BLaER1 (cell line): ENCODE measurements at regions not wholly inside any gene's neighbourhood (a gene's known extent, or its start where the extent isn't known, plus 50 kb on each side); places are given as distances from the start of the nearest gene placed in this dataset.

Source experiments
- H3K27ac ChIP-seq: shearing (Covaris generic); formaldehyde crosslinking; 2 replicates; pipeline ENCODE4 v1.8.1; 2022
- H3K27me3 ChIP-seq: shearing (Covaris generic); formaldehyde crosslinking; 2 replicates; pipeline ENCODE4 v1.8.1; 2022
- H3K36me3 ChIP-seq: shearing (Covaris generic); formaldehyde crosslinking; 2 replicates; pipeline ENCODE4 v1.8.1; 2022
- H3K4me1 ChIP-seq: shearing (Covaris generic); formaldehyde crosslinking; 2 replicates; pipeline ENCODE4 v1.8.1; 2022
- H3K4me2 ChIP-seq: shearing (Covaris generic); formaldehyde crosslinking; 2 replicates; pipeline ENCODE4 v1.8.1; 2022
- H3K4me3 ChIP-seq: shearing (Covaris generic); formaldehyde crosslinking; 2 replicates; pipeline ENCODE4 v1.8.1; 2022
- H3K9ac ChIP-seq: shearing (Covaris generic); formaldehyde crosslinking; 2 replicates; pipeline ENCODE4 v1.8.1; 2022
- H3K9me3 ChIP-seq: shearing (Covaris generic); formaldehyde crosslinking; 2 replicates; pipeline ENCODE4 v1.8.1; 2022
- H4K20me1 ChIP-seq: shearing (Covaris generic); formaldehyde crosslinking; 2 replicates; pipeline ENCODE4 v1.8.1; 2022
- Cebpa-rat ChIP-seq: shearing (Covaris generic); IDR thresholded peaks from 2 replicates; pipeline ENCODE4 v1.8.1; 2022

GRCh38 chr1:37286881-37287280 lies 187.5 kb upstream of the ZC3H12A start:
- no peak overlapping the region for H3K9ac ChIP-seq
- no peaks in the 10 kb centered on the region for H3K27me3 ChIP-seq
- H4K20me1 ChIP-seq, result no peaks in the 10 kb centered on the region
- no peak overlapping the region for H3K4me2 ChIP-seq
- H3K27ac ChIP-seq, result no peak overlapping the region
- no peak for TF ChIP-seq Cebpa-rat
- peaks cover 6% of the 10 kb centered on the region; the same call in 1 of the 2 replicates for H3K9me3 ChIP-seq
- H3K4me1 ChIP-seq, result peaks cover 30% of the 10 kb centered on the region
- H3K36me3 ChIP-seq, result no peaks in the 10 kb centered on the region
- H3K4me3 ChIP-seq, result no peak overlapping the region

- Histone ChIP-seq H3K4me2 (peak overlapping the region; percentile 66), H3K27ac (peak overlapping the region; percentile 80), H4K20me1 (no peaks in the 10 kb centered on the region), H3K9me3 (peaks cover 6% of the 10 kb centered on the region; the same call in 1 of the 2 replicates), H3K9ac (no peak overlapping the region), H3K36me3 (no peaks in the 10 kb centered on the region), H3K4me1 (peaks cover 40% of the 10 kb centered on the region), H3K4me3 (no peak overlapping the region), H3K27me3 (no peaks in the 10 kb centered on the region)
- no peak for TF ChIP-seq Cebpa-rat
Measured at GRCh38 chr1:37288900-37289299, 185.5 kb upstream of the ZC3H12A start.

- H3K9ac ChIP-seq, result no peak overlapping the region
Measured at GRCh38 chr1:37290718-37291117, 183.7 kb upstream of the ZC3H12A start.

GRCh38 chr1:37292789-37293188 lies 181.6 kb upstream of the ZC3H12A start:
- no peak overlapping the region for H3K4me3 ChIP-seq
- H3K9ac ChIP-seq, result no peak overlapping the region
- peak overlapping the region; percentile 45; the same call in 1 of the 2 replicates for H3K4me2 ChIP-seq
- TF ChIP-seq Cebpa-rat, result no peak
- H3K36me3 ChIP-seq, result no peaks in the 10 kb centered on the region
- H3K4me1 ChIP-seq, result peaks cover 40% of the 10 kb centered on the region
- no peaks in the 10 kb centered on the region for H4K20me1 ChIP-seq
- no peak overlapping the region for H3K27ac ChIP-seq
- H3K27me3 ChIP-seq, result no peaks in the 10 kb centered on the region
- H3K9me3 ChIP-seq, result no peaks in the 10 kb centered on the region

More at GRCh38 chr1:37290718-37291117, 183.7 kb upstream of the ZC3H12A start:
- Histone ChIP-seq H3K36me3 (no peaks in the 10 kb centered on the region), H3K4me3 (no peak overlapping the region), H4K20me1 (no peaks in the 10 kb centered on the region), H3K27ac (no peak overlapping the region), H3K27me3 (no peaks in the 10 kb centered on the region), H3K9me3 (peaks cover 6% of the 10 kb centered on the region; the same call in 1 of the 2 replicates), H3K4me2 (peak overlapping the region; percentile 66; the same call in 1 of the 2 replicates), H3K4me1 (peaks cover 40% of the 10 kb centered on the region)
- TF ChIP-seq Cebpa-rat, result no peak

- Histone ChIP-seq H3K36me3 (no peaks in the 10 kb centered on the region), H3K9me3 (no peaks in the 10 kb centered on the region), H3K27ac (no peak overlapping the region), H3K4me2 (no peak overlapping the region), H3K4me3 (no peak overlapping the region), H4K20me1 (no peaks in the 10 kb centered on the region), H3K27me3 (no peaks in the 10 kb centered on the region), H3K4me1 (peaks cover 28% of the 10 kb centered on the region), H3K9ac (no peak overlapping the region)
- no peak for TF ChIP-seq Cebpa-rat
Measured at GRCh38 chr1:37294096-37294495, 180.3 kb upstream of the ZC3H12A start.

- Histone ChIP-seq H3K4me2 (no peak overlapping the region), H3K4me1 (peaks cover 24% of the 10 kb centered on the region), H3K4me3 (no peak overlapping the region), H3K9me3 (no peaks in the 10 kb centered on the region), H3K27ac (no peak overlapping the region), H3K36me3 (no peaks in the 10 kb centered on the region), H3K27me3 (no peaks in the 10 kb centered on the region), H4K20me1 (no peaks in the 10 kb centered on the region), H3K9ac (no peak overlapping the region)
- TF ChIP-seq Cebpa-rat, result no peak
Measured at GRCh38 chr1:37294529-37294928, 179.9 kb upstream of the ZC3H12A start.

- TF ChIP-seq Cebpa-rat, result no peak
- H3K4me2 ChIP-seq, result no peak overlapping the region
- H3K4me1 ChIP-seq, result no peaks in the 10 kb centered on the region
- H3K36me3 ChIP-seq, result no peaks in the 10 kb centered on the region
- H3K27me3 ChIP-seq, result no peaks in the 10 kb centered on the region
- H4K20me1 ChIP-seq, result no peaks in the 10 kb centered on the region
- H3K9me3 ChIP-seq, result no peaks in the 10 kb centered on the region
- no peak overlapping the region for H3K9ac ChIP-seq
- no peak overlapping the region for H3K4me3 ChIP-seq
- H3K27ac ChIP-seq, result no peak overlapping the region
Measured at GRCh38 chr1:37298769-37299168, 175.6 kb upstream of the ZC3H12A start.

GRCh38 chr1:37299216-37299615 lies 175.2 kb upstream of the ZC3H12A start:
- Histone ChIP-seq H3K27me3 (no peaks in the 10 kb centered on the region), H4K20me1 (no peaks in the 10 kb centered on the region), H3K27ac (no peak overlapping the region), H3K9ac (no peak overlapping the region), H3K4me1 (no peaks in the 10 kb centered on the region), H3K4me2 (no peak overlapping the region), H3K9me3 (no peaks in the 10 kb centered on the region), H3K4me3 (no peak overlapping the region), H3K36me3 (no peaks in the 10 kb centered on the region)
- no peak for TF ChIP-seq Cebpa-rat

GRCh38 chr1:37303884-37304574 lies 170.4 kb upstream of the ZC3H12A start:
- Histone ChIP-seq H3K4me1 (no peaks in the 10 kb centered on the region), H3K27me3 (no peaks in the 10 kb centered on the region), H3K27ac (no peak overlapping the region), H3K4me3 (no peak overlapping the region), H3K4me2 (no peak overlapping the region), H3K9me3 (no peaks in the 10 kb centered on the region), H3K9ac (no peak overlapping the region), H4K20me1 (no peaks in the 10 kb centered on the region), H3K36me3 (no peaks in the 10 kb centered on the region)
- no peak for TF ChIP-seq Cebpa-rat

- Histone ChIP-seq H3K4me1 (no peaks in the 10 kb centered on the region), H3K4me3 (no peak overlapping the region), H3K36me3 (no peaks in the 10 kb centered on the region), H3K9ac (no peak overlapping the region), H3K27ac (no peak overlapping the region), H3K4me2 (no peak overlapping the region), H4K20me1 (no peaks in the 10 kb centered on the region), H3K27me3 (no peaks in the 10 kb centered on the region), H3K9me3 (no peaks in the 10 kb centered on the region)
- TF ChIP-seq Cebpa-rat, result no peak
Measured at GRCh38 chr1:37305108-37305507, 169.3 kb upstream of the ZC3H12A start.
